Bronchial epithelial cell (primary cell): ENCODE measurements at regions not wholly inside any gene's neighbourhood (a gene's known extent, or its start where the extent isn't known, plus 50 kb on each side); places are given as distances from the start of the nearest gene placed in this dataset.

ENCODE experiments used
- DNase-seq: peaks from one replicate; pipeline ENCODE4 v3.0.0-alpha.2; 2010; ENCODE audit warnings: low read depth
- FAIRE-seq: peaks from 2 replicates; lab custom pipeline; 2011; peaks lifted over from hg19 to GRCh38; lab: Jason Lieb, UNC
- H3K27me3 ChIP-seq: 2 replicates; pipeline ENCODE4 v1.5.1; 2011; ENCODE audit warnings: low read length; ENCODE audit not compliant: control insufficient read depth, insufficient read depth
- H3K36me3 ChIP-seq: 2 replicates; pipeline ENCODE4 v1.5.1; 2011; ENCODE audit warnings: low read length; ENCODE audit not compliant: control insufficient read depth, insufficient read depth
- H3K4me3 ChIP-seq: 2 replicates; pipeline ENCODE4 v1.5.1; 2011; ENCODE audit warnings: mild to moderate bottlenecking, low read depth, low read length, control low read depth
- TF ChIP-seq, protein P1 (sequence below): IDR thresholded peaks from 2 replicates; pipeline ENCODE4 v1.5.1; 2011; ENCODE audit warnings: mild to moderate bottlenecking, moderate library complexity, low read length, control low read depth, inconsistent platforms; ENCODE audit not compliant: insufficient read depth, severe bottlenecking

DNA sequence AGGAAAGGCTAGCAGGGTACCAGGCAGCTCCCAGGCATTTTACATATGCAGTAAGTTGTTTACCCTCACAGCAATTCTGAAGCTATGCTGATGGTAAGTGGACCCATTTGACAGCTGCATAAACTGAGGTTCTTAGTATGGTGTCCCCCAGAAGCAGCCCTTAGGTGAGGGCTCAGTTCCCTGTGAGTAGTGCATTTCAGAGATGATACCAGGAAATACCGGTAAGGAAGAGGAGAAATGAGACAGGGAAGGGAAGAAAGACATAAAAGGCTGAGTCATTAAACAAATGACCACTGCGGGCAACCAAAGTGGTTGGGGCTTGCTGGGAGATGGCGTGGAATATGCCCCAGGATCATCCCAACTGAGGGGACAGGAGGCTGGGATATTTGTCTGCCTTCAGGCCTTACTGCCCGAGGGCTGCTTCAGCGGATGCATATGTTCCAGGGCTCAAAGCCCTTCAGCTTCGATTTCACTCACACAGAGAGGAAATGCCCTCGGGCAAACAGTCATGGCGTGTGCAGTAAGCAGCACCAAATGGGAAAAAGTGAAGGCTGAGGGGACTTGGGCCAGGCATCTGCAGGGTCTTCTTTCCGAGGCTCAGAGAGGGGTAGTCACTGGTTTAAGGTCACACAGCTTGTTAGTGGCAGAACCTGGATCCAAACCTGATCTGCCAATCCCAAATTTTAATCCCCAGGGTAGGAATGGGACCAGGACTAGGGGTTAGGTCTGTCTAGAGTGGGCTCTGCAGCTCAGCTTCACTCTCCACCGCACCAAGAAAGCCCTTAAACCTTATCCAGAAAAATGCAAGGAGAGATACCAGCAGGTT is 133.7 kb upstream of the RUNX3 start:
- DNase-seq, result peak; percentile 28
- TF ChIP-seq, protein P1, sequence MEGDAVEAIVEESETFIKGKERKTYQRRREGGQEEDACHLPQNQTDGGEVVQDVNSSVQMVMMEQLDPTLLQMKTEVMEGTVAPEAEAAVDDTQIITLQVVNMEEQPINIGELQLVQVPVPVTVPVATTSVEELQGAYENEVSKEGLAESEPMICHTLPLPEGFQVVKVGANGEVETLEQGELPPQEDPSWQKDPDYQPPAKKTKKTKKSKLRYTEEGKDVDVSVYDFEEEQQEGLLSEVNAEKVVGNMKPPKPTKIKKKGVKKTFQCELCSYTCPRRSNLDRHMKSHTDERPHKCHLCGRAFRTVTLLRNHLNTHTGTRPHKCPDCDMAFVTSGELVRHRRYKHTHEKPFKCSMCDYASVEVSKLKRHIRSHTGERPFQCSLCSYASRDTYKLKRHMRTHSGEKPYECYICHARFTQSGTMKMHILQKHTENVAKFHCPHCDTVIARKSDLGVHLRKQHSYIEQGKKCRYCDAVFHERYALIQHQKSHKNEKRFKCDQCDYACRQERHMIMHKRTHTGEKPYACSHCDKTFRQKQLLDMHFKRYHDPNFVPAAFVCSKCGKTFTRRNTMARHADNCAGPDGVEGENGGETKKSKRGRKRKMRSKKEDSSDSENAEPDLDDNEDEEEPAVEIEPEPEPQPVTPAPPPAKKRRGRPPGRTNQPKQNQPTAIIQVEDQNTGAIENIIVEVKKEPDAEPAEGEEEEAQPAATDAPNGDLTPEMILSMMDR, result no peak
- Histone ChIP-seq H3K27me3 (peaks cover 4% of the 10 kb centered on the region), H3K36me3 (no peaks in the 10 kb centered on the region), H3K4me3 (no peak overlapping the region)
- peak; percentile 62 for FAIRE-seq

DNA sequence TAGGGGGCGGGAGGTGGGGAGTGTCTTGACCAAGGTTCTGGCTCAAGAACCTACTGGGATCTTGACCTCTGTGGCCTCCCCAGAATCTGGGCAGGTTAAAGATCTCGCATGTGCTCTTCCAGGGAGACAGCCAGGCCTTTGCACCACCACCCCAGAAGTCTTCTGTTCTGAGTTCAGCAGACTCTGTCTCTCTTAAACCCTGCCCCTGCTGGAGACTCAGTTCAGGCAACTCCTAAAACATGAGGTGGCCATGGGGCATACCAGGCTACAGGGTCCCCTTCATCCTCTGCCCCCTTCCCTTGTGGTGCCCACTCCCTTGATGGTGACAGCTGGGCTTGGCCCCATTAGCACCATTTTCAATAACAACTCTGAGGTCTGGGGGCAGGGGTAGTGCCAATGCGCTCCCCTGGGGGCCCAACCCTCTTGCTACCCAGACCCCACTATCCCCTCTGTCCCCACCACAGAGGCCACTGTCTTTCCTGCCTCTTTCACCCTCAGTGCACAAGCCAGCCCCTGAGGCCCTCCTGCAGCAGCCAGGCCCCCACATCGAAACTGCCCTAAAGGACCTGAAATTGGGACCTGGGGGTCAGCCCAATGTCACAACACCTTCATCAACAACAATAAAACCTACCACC is 132.7 kb upstream of the RUNX3 start:
- Histone ChIP-seq H3K36me3 (no peaks in the 10 kb centered on the region), H3K27me3 (peaks cover 4% of the 10 kb centered on the region), H3K4me3 (no peak overlapping the region)
- TF ChIP-seq, protein P1, result no peak
- FAIRE-seq (no peak), DNase-seq (no peak)

DNA sequence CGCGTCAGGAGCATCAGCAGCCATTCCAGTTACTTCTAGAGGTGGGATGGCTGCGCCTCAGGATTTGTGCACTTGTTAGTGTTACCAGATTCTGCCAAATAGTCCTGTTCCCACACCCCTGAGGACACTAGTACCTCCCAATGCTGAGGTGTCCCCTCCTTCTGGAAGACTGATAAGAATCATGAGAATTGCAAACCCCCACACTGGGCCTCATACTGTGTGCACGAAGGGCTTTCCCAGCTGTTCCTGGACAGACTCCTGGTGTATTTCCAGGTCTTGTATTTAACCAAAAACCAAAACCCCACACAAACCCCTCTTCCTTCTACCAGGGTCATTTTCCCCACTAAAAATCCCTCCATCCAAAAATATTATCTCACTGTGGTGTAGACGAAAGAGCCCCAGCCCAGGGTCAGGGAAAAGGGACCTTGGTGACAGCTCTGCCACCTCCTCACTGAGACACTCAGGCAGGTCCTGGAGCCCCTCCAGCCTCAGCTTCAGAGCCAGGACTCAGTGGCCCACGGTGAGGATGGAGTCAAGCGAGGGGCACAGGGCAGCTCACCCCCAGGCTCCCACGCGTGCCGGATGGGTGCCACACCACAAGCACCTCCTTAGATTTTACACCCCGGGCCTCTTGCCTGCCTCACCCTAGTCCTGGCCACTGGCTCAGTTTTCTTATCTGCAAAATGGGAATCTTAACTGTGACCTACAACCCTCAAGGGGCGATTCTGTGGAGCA is 131.4 kb upstream of the RUNX3 start:
- DNase-seq, result no peak
- no peak for FAIRE-seq
- TF ChIP-seq, protein P1, result no peak
- H3K4me3 ChIP-seq, result no peak overlapping the region
- H3K36me3 ChIP-seq, result no peaks in the 10 kb centered on the region
- peaks cover 4% of the 10 kb centered on the region for H3K27me3 ChIP-seq

DNA sequence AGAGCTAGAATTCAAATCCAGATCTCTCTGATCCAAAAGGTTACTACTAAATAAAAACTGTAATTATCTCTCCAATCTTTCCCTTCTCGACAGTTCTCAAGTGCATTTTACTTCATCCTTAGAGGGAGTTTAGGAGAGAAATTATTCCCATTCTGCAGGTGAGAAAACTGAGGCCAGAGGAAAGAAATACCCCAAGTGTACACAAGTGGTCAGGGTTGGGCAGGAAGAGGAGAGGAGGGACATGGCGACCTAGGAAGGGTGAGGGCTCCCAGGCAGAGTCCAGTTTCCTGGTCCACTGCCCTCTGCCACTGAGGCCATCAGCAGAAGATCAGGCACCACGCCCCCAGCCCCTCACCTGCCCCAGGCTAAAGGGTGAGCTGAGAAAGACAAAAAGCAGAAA is 127.1 kb upstream of the RUNX3 start:
- TF ChIP-seq, protein P1, result no peak
- peaks cover 2% of the 10 kb centered on the region for H3K27me3 ChIP-seq
- no peaks in the 10 kb centered on the region for H3K36me3 ChIP-seq
- FAIRE-seq (no peak), DNase-seq (no peak)
- no peak overlapping the region for H3K4me3 ChIP-seq

DNA sequence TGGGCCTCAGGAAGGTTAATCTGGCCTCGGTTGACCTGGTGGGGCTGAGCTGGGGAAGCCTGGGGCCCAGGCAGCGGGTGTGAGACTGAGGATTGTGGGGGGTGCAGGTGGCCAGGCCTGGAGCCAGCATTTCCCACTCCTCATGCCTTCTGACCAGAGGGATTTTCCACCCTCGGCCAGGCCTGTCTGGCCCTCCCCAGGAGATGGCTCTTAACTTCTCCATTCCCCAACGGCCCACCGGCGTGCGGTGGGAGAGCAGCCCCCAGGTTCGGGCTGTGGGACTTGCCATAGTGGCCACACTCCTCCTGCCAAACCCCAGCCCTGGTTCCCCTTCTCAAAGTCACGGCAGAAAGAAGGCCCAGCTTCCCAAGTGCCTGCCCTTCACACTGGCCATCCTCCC is 126.5 kb upstream of the RUNX3 start:
- Histone ChIP-seq H3K36me3 (no peaks in the 10 kb centered on the region), H3K4me3 (no peak overlapping the region), H3K27me3 (peaks cover 3% of the 10 kb centered on the region)
- FAIRE-seq (no peak), DNase-seq (no peak)
- TF ChIP-seq, protein P1, result no peak
